Heart left ventricle (tissue), 16 donors: ENCODE measurements at regions not wholly inside any gene's neighbourhood (a gene's known extent, or its start where the extent isn't known, plus 50 kb on each side); places are given as distances from the start of the nearest gene placed in this dataset.

Experiments
- ATAC-seq, 4 donors: fragments of 200-7000 bp; cut with Tn5 transposase; one replicate each; pipeline ENCODE4 v1.9.1; 2020 to 2022; ENCODE audit warnings: moderate library complexity in 4 of 4, mild to moderate bottlenecking in 3 of 4, moderate number of reproducible peaks in 1 of 4
- DNase-seq, 5 donors: peaks; one replicate each; pipeline ENCODE4 v3.0.0-alpha.2; 2020
- H3K27ac ChIP-seq, 12 donors: fragments of 200-600 bp; sonication (generic) in 4 of 12; one replicate each; pipeline versions ENCODE4 v1.5.0 to v1.8.0; 2016 to 2022; ENCODE audit warnings: mild to moderate bottlenecking in 2 of 12
- H3K27me3 ChIP-seq, 9 donors: fragments of 200-600 bp; sonication (generic) in 2 of 9; one replicate each; pipeline versions ENCODE4 v1.5.1 to v1.8.0; 2016 to 2022; ENCODE audit warnings: mild to moderate bottlenecking in 3 of 9
- H3K36me3 ChIP-seq, 9 donors: fragments of 200-600 bp; sonication (generic) in 2 of 9; one replicate each; pipeline versions ENCODE4 v1.5.0 to v1.8.0; 2018 to 2022; ENCODE audit warnings: mild to moderate bottlenecking in 2 of 9
- H3K4me1 ChIP-seq, 12 donors: fragments of 200-600 bp; sonication (generic) in 4 of 12; one replicate each; pipeline versions ENCODE4 v1.5.0 to v1.8.0; 2016 to 2022; ENCODE audit warnings: mild to moderate bottlenecking in 3 of 12
- H3K4me3 ChIP-seq, 12 donors: fragments of 200-600 bp; sonication (generic) in 4 of 12; one replicate each; pipeline versions ENCODE4 v1.5.0 to v1.8.0; 2017 to 2022; ENCODE audit warnings: mild to moderate bottlenecking in 9 of 12, moderate library complexity in 4 of 12
- H3K9me3 ChIP-seq, 12 donors: fragments of 200-600 bp; sonication (generic) in 4 of 12; one replicate each; pipeline versions ENCODE4 v1.5.0 to v1.8.0; 2016 to 2022; ENCODE audit warnings: mild to moderate bottlenecking in 1 of 12
- POLR2A ChIP-seq, 2 donors: fragments of 450-650 bp; IDR thresholded peaks; one replicate each; pipeline ENCODE4 v1.6.1; 2017; ENCODE audit warnings: antibody characterized with exemption in 2 of 2, mild to moderate bottlenecking in 2 of 2, moderate library complexity in 2 of 2
- WGBS, 4 donors: extraction: QIAGEN DNeasy Blood & Tissue Kit in 2 of 4; methylation state at CpG; one replicate each; pipeline versions ENCODE4 v1.1.5 to v1.1.7; 2013 to 2018; 5-methylcytosine and 5-hydroxymethylcytosine counted together
- intact Hi-C, 10 donors: fragments of 100-400 bp; cut with DNase I; formaldehyde crosslinking; loops; one replicate each; pipeline versions ENCODE4 v1.11.1 to v1.14.2; 2022
- TF ChIP-seq, protein P1 (sequence below), 12 donors: fragments of 200-600 bp; sonication (generic) in 4 of 12; IDR thresholded peaks; one replicate each; pipeline versions ENCODE4 v1.5.0 to v1.8.0; 2018 to 2022; ENCODE audit warnings: antibody characterized with exemption in 12 of 12, mild to moderate bottlenecking in 5 of 12
- donor health status: ischemic (EF 13 %, LVEDD 7.1; RV severe dilation, severe dysfunction).
- donor health status: healthy with polysubstance abuse.
- donor health status: DM: no; HTN: yes; CAD: no.
- donor health status: DM: no; HTN: no; CAD: no.
- donor health status: ischemic (EF 25% LVEDD 6.9; RV normal size, moderate dysfunction).
- donor health status: ischemic (EF 25% LVEDD 5.7; RV mildly dilated, moderate dysfunction).
- donor health status: healthy.
- donor health status: DM: yes; HTN: yes; CAD: no.
- donor health status: ischemic (EF 35%, LVEDD 5.7; RV mildly dilated, moderate dysfunction).
- donor health status: nonischemic (EF 11% LVEDD 7.7; RV severe dilation, severe dysfunction).
- donor health status: DM: yes; HTN: yes; CAD: no.
- donor health status: PGD.
- donor health status: ischemic (EF 29% LVEDD 5.4; RV normal size, mild dysfunction).
- donor health status: nonischemic (EF 23%, LVEDD 6.1; RV moderate dilation, normal function).

GRCh38 chr20:6916938-6917337, 149.5 kb downstream of the BMP2 start:
- DNase-seq, result no peak
- no peak for ATAC-seq
- Histone ChIP-seq H3K36me3 (no peaks in the 10 kb centered on the region), H3K9me3 (no peaks in the 10 kb centered on the region), H3K4me3 (no peak overlapping the region), H3K27me3 (no peaks in the 10 kb centered on the region), H3K27ac (no peak overlapping the region), H3K4me1 (no peaks in the 10 kb centered on the region)
- TF ChIP-seq, protein P1, sequence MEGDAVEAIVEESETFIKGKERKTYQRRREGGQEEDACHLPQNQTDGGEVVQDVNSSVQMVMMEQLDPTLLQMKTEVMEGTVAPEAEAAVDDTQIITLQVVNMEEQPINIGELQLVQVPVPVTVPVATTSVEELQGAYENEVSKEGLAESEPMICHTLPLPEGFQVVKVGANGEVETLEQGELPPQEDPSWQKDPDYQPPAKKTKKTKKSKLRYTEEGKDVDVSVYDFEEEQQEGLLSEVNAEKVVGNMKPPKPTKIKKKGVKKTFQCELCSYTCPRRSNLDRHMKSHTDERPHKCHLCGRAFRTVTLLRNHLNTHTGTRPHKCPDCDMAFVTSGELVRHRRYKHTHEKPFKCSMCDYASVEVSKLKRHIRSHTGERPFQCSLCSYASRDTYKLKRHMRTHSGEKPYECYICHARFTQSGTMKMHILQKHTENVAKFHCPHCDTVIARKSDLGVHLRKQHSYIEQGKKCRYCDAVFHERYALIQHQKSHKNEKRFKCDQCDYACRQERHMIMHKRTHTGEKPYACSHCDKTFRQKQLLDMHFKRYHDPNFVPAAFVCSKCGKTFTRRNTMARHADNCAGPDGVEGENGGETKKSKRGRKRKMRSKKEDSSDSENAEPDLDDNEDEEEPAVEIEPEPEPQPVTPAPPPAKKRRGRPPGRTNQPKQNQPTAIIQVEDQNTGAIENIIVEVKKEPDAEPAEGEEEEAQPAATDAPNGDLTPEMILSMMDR (IDR thresholded peaks at IDR 0.05), result no peak
- no peak for TF ChIP-seq POLR2A (IDR thresholded peaks at IDR 0.05)
- WGBS, 4 donors, result 87 to 96% (median 95%) methylated on average over 1 of the region's 1 CpG
- intact Hi-C loops, result no loop called here

GRCh38 chr20:6919792-6920468, 152.4 kb downstream of the BMP2 start:
- Histone ChIP-seq H3K36me3 (no peaks in the 10 kb centered on the region), H3K9me3 (peaks cover 0 to 3% (median 0%) of the 10 kb centered on the region in 12 donors), H3K27me3 (no peaks in the 10 kb centered on the region), H3K4me3 (no peak overlapping the region), H3K27ac (no peak overlapping the region), H3K4me1 (no peaks in the 10 kb centered on the region)
- intact Hi-C loops, result no loop called here
- DNase-seq (peak in 1 of 5 donors; percentile 4), ATAC-seq (peak in 3 of 4 donors; percentile 33 to 59 (median 39))
- WGBS, 4 donors, result 44 to 51% (median 49%) methylated on average over 6 of the region's 6 CpGs
- TF ChIP-seq, protein P1 (IDR thresholded peaks at IDR 0.05), result no peak
- TF ChIP-seq POLR2A (IDR thresholded peaks at IDR 0.05), result no peak

- TF ChIP-seq, protein P1 (IDR thresholded peaks at IDR 0.05), result no peak
- TF ChIP-seq POLR2A (IDR thresholded peaks at IDR 0.05), result no peak
- no peak overlapping the region for H3K4me3 ChIP-seq
- no peaks in the 10 kb centered on the region for H3K4me1 ChIP-seq
- DNase-seq, result no peak
- no peaks in the 10 kb centered on the region for H3K36me3 ChIP-seq
- WGBS, 4 donors, result 70 to 86% (median 74%) methylated on average over 9 of the region's 9 CpGs
- no peak overlapping the region for H3K27ac ChIP-seq
- no peak for ATAC-seq
- H3K27me3 ChIP-seq, result no peaks in the 10 kb centered on the region
- H3K9me3 ChIP-seq, result peaks cover 0 to 3% (median 0%) of the 10 kb centered on the region in 12 donors
- intact Hi-C loops, result no loop called here
Observed at GRCh38 chr20:6920991-6921613, 153.6 kb downstream of the BMP2 start.

DNA sequence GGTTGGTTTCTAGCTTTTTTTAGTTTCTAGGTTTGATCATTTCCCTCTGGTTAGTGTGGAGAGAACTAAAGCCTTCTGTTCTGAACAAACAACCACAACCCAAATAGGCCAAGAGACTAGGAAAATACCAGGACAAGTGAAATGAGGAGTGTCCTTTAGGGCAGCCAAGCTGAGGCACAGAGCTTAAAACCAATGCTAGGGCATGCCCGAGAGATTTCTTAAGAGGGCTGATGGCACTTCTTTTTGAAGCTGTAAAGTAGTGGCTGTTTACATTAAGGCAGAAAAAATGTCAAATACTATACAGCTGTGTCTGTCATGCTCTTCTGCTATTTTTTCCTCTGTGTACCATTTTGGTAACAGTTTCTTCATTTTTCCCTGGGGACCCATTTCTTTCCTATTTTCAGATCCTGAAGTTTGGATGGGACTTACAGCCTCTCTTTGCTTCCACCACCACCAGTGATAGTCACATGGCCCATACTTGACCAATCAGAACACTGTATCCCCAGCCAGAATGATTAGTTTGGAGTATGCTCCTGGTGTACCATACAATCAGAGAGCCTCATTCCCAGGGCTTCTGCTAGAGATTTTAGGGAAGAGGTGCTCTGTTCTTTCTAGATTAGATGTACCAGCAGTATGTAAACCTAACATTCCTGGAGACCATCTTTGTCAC, 154.4 kb downstream of the BMP2 start:
- TF ChIP-seq, protein P1 (IDR thresholded peaks at IDR 0.05), result no peak
- TF ChIP-seq POLR2A (IDR thresholded peaks at IDR 0.05), result no peak
- no peak for ATAC-seq
- H3K4me1 ChIP-seq, result no peaks in the 10 kb centered on the region
- intact Hi-C loops, result no loop called here
- H3K36me3 ChIP-seq, result no peaks in the 10 kb centered on the region
- DNase-seq, result no peak
- peaks cover 0 to 3% (median 0%) of the 10 kb centered on the region in 12 donors for H3K9me3 ChIP-seq
- no peak overlapping the region for H3K4me3 ChIP-seq
- no peak overlapping the region for H3K27ac ChIP-seq
- 70 to 89% (median 84%) methylated on average over 1 of the region's 1 CpG for WGBS, 4 donors
- no peaks in the 10 kb centered on the region for H3K27me3 ChIP-seq
